ENCODE measurements at regions not wholly inside any gene's neighbourhood (a gene's known extent, or its start where the extent isn't known, plus 50 kb on each side); places are given as distances from the start of the nearest gene placed in this dataset.

DNA sequence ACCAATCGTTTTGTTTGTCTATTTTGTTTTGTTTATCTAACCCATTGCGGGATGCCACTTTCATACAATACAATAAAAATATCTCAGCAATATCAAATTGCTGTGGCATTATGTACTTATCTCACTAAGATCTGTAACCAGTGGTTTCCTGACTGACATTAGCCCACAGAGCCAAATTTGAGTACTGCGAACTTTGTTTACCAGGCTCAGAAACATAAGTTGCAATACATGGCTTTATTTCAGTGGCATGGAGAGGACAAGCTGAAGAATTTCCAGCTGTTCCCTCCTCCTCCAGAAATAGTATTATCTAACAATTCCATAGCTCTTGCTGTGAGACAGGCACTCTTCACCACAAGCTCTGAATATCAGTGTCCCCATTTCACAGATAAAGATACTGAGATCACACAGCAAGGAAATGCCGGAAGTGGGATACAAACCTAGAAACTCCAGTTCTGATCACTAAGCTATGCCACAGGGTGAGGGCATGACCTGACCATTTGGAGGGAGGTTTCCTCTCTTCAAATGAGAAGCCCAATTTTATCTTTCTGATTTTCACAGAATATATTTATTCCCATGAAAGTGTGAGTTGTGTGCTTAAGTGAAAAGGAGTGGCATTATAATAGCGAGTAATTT is 469.9 kb upstream of the CBLB start:
- in situ Hi-C loops (cut with HindIII; ENCODE audit: low sequenced_read_pairs): no loop called here
- TF ChIP-seq, protein P1, sequence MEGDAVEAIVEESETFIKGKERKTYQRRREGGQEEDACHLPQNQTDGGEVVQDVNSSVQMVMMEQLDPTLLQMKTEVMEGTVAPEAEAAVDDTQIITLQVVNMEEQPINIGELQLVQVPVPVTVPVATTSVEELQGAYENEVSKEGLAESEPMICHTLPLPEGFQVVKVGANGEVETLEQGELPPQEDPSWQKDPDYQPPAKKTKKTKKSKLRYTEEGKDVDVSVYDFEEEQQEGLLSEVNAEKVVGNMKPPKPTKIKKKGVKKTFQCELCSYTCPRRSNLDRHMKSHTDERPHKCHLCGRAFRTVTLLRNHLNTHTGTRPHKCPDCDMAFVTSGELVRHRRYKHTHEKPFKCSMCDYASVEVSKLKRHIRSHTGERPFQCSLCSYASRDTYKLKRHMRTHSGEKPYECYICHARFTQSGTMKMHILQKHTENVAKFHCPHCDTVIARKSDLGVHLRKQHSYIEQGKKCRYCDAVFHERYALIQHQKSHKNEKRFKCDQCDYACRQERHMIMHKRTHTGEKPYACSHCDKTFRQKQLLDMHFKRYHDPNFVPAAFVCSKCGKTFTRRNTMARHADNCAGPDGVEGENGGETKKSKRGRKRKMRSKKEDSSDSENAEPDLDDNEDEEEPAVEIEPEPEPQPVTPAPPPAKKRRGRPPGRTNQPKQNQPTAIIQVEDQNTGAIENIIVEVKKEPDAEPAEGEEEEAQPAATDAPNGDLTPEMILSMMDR (IDR thresholded peaks at IDR 0.05; ENCODE audit: low read depth, low read length): no peak
- H3K4me3 ChIP-seq (ENCODE audit: low read depth, low read length): no peak overlapping the region
- no peak for DNase-seq (ENCODE audit: low read depth, low spot score)

DNA sequence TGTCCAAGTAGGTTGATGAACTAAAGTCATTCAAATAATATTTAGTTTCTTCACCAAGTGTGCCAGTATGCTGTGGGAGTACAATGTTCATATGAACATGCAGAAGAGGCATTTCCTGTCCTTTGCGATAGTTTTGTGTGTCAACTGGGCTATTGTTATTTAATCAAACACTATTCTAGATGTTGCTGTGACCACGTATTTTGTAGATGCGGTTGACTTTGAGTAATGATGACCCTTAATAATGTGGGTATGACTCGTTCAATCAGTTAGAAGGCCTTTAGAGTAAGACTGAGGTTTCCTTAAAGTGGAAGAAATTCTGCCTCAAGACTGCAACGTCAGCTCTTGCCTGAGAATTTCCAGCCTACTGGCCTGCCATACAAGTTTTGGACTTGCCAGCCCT is 470.7 kb upstream of the CBLB start:
- TF ChIP-seq, protein P1 (IDR thresholded peaks at IDR 0.05; ENCODE audit: low read depth, low read length): no peak
- in situ Hi-C loops (cut with HindIII; ENCODE audit: low sequenced_read_pairs): no loop called here
- no peak for DNase-seq (ENCODE audit: low read depth, low spot score)
- no peak overlapping the region for H3K4me3 ChIP-seq (ENCODE audit: low read depth, low read length)

DNA sequence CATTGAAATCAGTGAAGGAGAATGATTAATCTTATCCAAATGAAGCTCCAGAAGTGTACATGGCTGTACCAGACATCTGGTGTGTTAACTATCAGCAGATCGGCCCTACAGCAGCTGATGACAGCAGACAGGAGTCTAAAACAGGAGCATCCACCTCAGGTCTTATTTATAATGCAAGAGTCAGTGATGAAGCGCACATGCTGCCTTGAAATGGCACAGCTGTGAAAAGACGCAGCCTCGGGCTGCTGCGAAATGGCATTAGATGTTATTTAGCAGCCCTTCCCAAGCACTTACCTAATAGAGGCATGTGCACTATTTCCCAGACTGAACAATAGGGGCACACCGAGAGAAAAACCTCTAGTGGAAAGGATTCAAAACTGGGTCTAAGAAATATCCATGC is 472.3 kb upstream of the CBLB start:
- no peak overlapping the region for H3K4me3 ChIP-seq (ENCODE audit: low read depth, low read length)
- DNase-seq (ENCODE audit: low read depth, low spot score): no peak
- TF ChIP-seq, protein P1 (IDR thresholded peaks at IDR 0.05; ENCODE audit: low read depth, low read length): no peak
- in situ Hi-C loops (cut with HindIII; ENCODE audit: low sequenced_read_pairs): no loop called here

DNA sequence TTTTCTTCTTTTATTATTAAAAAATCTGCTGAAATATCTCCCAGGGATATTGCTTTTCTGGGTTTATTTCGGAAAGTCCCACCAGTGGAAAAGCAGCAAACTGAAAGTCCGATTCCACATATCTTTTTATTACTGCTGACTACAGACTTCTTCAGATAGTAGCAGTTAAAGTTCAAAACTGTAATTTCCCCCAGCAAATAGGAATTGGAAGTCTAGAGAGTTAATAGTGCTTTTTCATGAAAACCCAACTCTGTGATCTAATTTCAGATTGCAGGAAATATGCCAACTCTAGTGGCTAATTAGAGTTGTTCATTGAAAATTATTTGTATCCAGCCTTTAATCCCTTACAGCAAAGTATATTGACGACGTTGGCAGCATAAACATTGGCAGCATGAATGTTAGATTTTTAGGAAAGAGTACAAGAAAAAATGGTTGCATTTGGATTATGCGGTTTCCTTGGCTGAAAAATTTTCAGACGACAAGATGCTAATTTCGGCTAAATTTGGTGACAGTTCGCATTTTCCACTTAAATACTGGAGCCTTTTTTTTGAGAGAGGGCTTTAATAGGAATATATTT is 472.9 kb upstream of the CBLB start:
- no peak overlapping the region for H3K4me3 ChIP-seq (ENCODE audit: low read depth, low read length)
- TF ChIP-seq, protein P1 (IDR thresholded peaks at IDR 0.05; ENCODE audit: low read depth, low read length): no peak
- DNase-seq (ENCODE audit: low read depth, low spot score): no peak
- in situ Hi-C loops (cut with HindIII; ENCODE audit: low sequenced_read_pairs): no loop called here

DNA sequence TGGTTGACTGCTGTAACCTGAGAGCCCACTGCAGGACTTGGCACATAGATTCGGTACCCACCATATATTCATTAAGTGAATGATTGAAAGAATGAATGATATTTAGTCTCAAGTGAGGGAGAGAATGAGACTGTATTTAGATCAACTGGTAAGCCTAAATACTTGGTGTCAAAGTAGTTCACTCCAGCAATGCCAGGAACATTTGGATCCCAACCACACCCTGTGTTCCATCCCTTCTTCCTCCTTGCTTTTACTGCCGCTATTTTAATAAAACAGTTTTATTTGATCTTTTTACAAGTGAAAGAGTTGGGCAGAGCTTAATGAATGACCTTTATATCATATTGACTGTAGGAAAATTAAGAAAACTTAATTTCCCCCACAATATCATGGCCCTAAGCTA is 473.6 kb upstream of the CBLB start:
- TF ChIP-seq, protein P1 (IDR thresholded peaks at IDR 0.05; ENCODE audit: low read depth, low read length): no peak
- in situ Hi-C loops (cut with HindIII; ENCODE audit: low sequenced_read_pairs): no loop called here
- H3K4me3 ChIP-seq (ENCODE audit: low read depth, low read length): no peak overlapping the region
- DNase-seq (ENCODE audit: low read depth, low spot score): no peak

DNA sequence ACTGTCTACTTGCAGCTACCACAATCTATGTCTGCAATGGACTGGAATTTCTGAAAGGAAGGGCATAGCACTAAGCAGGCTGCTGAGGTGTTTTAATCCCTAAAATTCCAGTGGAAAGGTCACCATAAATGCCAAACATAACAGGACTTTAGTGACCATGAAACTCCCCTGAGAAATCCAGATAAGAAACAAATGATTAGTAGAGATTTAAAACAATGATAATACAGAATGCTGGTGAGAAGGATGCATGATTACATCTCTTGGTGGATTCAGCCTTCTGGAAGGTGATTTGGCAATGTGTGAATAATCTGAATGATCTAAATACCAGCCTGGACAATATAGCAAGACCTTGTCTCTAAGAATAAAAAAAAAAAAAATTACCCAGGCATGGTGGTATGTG is 475.0 kb upstream of the CBLB start:
- TF ChIP-seq, protein P1 (IDR thresholded peaks at IDR 0.05; ENCODE audit: low read depth, low read length): no peak
- in situ Hi-C loops (cut with HindIII; ENCODE audit: low sequenced_read_pairs): no loop called here
- H3K4me3 ChIP-seq (ENCODE audit: low read depth, low read length): no peak overlapping the region
- DNase-seq (ENCODE audit: low read depth, low spot score): no peak
